GM23248 (cell line): ENCODE measurements at regions not wholly inside any gene's neighbourhood (a gene's known extent, or its start where the extent isn't known, plus 50 kb on each side); places are given as distances from the start of the nearest gene placed in this dataset.

ENCODE experiments used
- EZH2 ChIP-seq: fragments of 200-600 bp; sonication (generic); IDR thresholded peaks from 2 replicates; pipeline ENCODE4 v1.6.1; 2018; ENCODE audit warnings: antibody characterized with exemption, mild to moderate bottlenecking; ENCODE audit not compliant: insufficient read depth, poor library complexity, severe bottlenecking
- EZH2phosphoT487 ChIP-seq: fragments of 200-600 bp; sonication (generic); IDR thresholded peaks from 2 replicates; pipeline ENCODE4 v1.6.1; 2018; ENCODE audit warnings: antibody characterized with exemption, moderate library complexity, mild to moderate bottlenecking, low read depth; ENCODE audit not compliant: insufficient read depth

DNA sequence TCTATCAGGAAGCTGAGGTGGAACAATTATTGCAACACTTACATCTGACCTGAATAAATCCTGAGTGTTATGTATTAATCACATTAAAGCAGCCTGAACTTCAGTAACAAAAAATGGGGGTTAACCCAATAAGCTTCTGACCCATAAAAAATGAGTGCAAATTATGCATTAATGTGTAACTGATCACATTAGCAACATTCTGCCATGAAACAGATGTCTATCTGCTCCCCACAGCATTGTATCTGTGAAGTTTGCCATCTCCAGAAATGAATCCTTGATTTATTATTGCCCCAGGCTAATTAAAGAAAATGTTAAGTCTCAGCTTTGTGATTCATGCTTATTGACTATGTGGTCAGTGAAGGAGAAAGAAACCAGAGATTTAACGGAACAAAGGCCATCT, 304.9 kb downstream of the PCDH20 start:
- no peak for TF ChIP-seq EZH2
- TF ChIP-seq EZH2phosphoT487: no peak
